Keratinocyte (primary cell): ENCODE measurements at regions not wholly inside any gene's neighbourhood (a gene's known extent, or its start where the extent isn't known, plus 50 kb on each side); places are given as distances from the start of the nearest gene placed in this dataset.

ENCODE experiments used
- EZH2 ChIP-seq: IDR thresholded peaks from one replicate; pipeline ENCODE4 v1.6.1; 2012; ENCODE audit warnings: inconsistent platforms, mild to moderate bottlenecking, low read length, moderate library complexity
- TF ChIP-seq, protein P1 (sequence below), 3 experiments: IDR thresholded peaks in 1 of 3; conservative IDR thresholded peaks in 1 of 3; optimal IDR thresholded peaks in 1 of 3; 2 replicates in 2 of 3; 3 replicates in 1 of 3; pipeline versions ENCODE3 to v1.5.1; 2011; ENCODE audit warnings: low read length in 3 of 3, mild to moderate bottlenecking in 3 of 3, moderate library complexity in 2 of 3, control low read depth in 1 of 3, inconsistent platforms in 1 of 3; ENCODE audit not compliant: insufficient read depth in 2 of 3; ENCODE audit errors: extremely low read depth in 1 of 3

DNA sequence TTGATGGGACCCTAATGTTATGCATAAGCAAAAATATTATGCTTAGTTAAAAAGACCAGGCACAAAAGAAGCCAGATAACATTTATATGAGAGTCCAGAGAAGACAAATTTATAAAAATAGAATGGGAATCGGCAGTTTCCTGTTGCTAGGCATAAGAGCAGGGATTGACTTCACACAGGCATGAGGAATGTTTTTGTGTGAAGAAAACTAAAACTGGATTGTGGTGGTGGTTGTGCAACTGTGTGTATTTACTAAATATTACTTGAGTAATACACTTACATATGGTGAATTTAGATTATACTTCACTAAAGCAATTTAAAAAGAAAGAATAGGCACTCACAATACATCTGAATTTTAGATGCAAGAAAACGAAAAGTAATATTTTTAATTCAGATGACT is 108.3 kb downstream of the SLITRK1 start:
- TF ChIP-seq, protein P1, sequence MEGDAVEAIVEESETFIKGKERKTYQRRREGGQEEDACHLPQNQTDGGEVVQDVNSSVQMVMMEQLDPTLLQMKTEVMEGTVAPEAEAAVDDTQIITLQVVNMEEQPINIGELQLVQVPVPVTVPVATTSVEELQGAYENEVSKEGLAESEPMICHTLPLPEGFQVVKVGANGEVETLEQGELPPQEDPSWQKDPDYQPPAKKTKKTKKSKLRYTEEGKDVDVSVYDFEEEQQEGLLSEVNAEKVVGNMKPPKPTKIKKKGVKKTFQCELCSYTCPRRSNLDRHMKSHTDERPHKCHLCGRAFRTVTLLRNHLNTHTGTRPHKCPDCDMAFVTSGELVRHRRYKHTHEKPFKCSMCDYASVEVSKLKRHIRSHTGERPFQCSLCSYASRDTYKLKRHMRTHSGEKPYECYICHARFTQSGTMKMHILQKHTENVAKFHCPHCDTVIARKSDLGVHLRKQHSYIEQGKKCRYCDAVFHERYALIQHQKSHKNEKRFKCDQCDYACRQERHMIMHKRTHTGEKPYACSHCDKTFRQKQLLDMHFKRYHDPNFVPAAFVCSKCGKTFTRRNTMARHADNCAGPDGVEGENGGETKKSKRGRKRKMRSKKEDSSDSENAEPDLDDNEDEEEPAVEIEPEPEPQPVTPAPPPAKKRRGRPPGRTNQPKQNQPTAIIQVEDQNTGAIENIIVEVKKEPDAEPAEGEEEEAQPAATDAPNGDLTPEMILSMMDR (optimal IDR thresholded peaks at IDR 0.05 in 1 of 3, IDR thresholded peaks at IDR 0.05 in 1 of 3, conservative IDR thresholded peaks at IDR 0.05 in 1 of 3; ENCODE audit: extremely low read depth in 1 of 3, insufficient read depth in 2 of 3, low read length in 3 of 3), result no peak
- TF ChIP-seq EZH2, result no peak
